ENCODE measurements at regions not wholly inside any gene's neighbourhood (a gene's known extent, or its start where the extent isn't known, plus 50 kb on each side); places are given as distances from the start of the nearest gene placed in this dataset.

GRCh38 chr13:59522652-59523051 is 641.1 kb downstream of the DIAPH3 start:
- Histone ChIP-seq H3K4me3 (no peak overlapping the region), H3K27ac (no peak overlapping the region), H3K27me3 (no peaks in the 10 kb centered on the region), H3K9me3 (no peaks in the 10 kb centered on the region), H3K36me3 (replicated peaks in 1 of 2; ENCODE audit: insufficient read depth in 1 of 2, low read depth in 2 of 2) (no peaks in the 10 kb centered on the region), H3K4me1 (no peaks in the 10 kb centered on the region)
- TF ChIP-seq POLR2A (IDR thresholded peaks at IDR 0.05) (no peak), CTCF (IDR thresholded peaks at IDR 0.05) (no peak)
- DNase-seq = no peak
- intact Hi-C loops (cut with DNase I) = no loop called here
- ATAC-seq = no peak

- ATAC-seq (no peak), DNase-seq (no peak)
- Histone ChIP-seq H3K4me3 (no peak overlapping the region), H3K4me1 (peaks cover 7% of the 10 kb centered on the region), H3K36me3 (replicated peaks in 1 of 2; ENCODE audit: insufficient read depth in 1 of 2, low read depth in 2 of 2) (no peaks in the 10 kb centered on the region), H3K27ac (no peak overlapping the region), H3K9me3 (no peaks in the 10 kb centered on the region), H3K27me3 (no peaks in the 10 kb centered on the region)
- WGBS, 2 donors = 72 to 82% methylated on average over 3 of the region's 3 CpGs
- no peak for TF ChIP-seq CTCF (IDR thresholded peaks at IDR 0.05)
- TF ChIP-seq POLR2A (IDR thresholded peaks at IDR 0.05) = no peak
- intact Hi-C loops (cut with DNase I) = no loop called here
These were observed 636.2 kb downstream of the DIAPH3 start for GRCh38 chr13:59527500-59527899.

GRCh38 chr13:59531571-59532091 is 632.1 kb downstream of the DIAPH3 start:
- ATAC-seq (peak; percentile 63), DNase-seq (peak; percentile 61 to 75 (median 68))
- intact Hi-C loops (cut with DNase I) = no loop called here
- Histone ChIP-seq H3K4me3 (no peak overlapping the region), H3K27ac (peak overlapping the region in 2 of 4 donors; percentile 38 to 55), H3K9me3 (no peaks in the 10 kb centered on the region), H3K36me3 (replicated peaks in 1 of 2; ENCODE audit: insufficient read depth in 1 of 2, low read depth in 2 of 2) (no peaks in the 10 kb centered on the region), H3K27me3 (no peaks in the 10 kb centered on the region), H3K4me1 (peaks cover 17% of the 10 kb centered on the region)
- no peak for TF ChIP-seq POLR2A (IDR thresholded peaks at IDR 0.05)
- TF ChIP-seq CTCF (IDR thresholded peaks at IDR 0.05) = no peak
- WGBS, 2 donors = 22 to 39% methylated on average over 9 of the region's 9 CpGs

- Histone ChIP-seq H3K27me3 (no peaks in the 10 kb centered on the region), H3K36me3 (replicated peaks in 1 of 2; ENCODE audit: insufficient read depth in 1 of 2, low read depth in 2 of 2) (no peaks in the 10 kb centered on the region), H3K4me1 (peaks cover 17% of the 10 kb centered on the region), H3K27ac (peak overlapping the region in 1 of 4 donors; percentile 55), H3K4me3 (no peak overlapping the region), H3K9me3 (no peaks in the 10 kb centered on the region)
- intact Hi-C loops (cut with DNase I) = no loop called here
- 85% methylated on average over 2 of the region's 2 CpGs for WGBS, 2 donors
- DNase-seq (no peak), ATAC-seq (no peak)
- TF ChIP-seq CTCF (IDR thresholded peaks at IDR 0.05) = no peak
- no peak for TF ChIP-seq POLR2A (IDR thresholded peaks at IDR 0.05)
These were observed 631.3 kb downstream of the DIAPH3 start for GRCh38 chr13:59532405-59532804.
